NCI-H2196 treated with DMSO at 0.1 percent for 48 hours (cell line): ENCODE measurements at regions not wholly inside any gene's neighbourhood (a gene's known extent, or its start where the extent isn't known, plus 50 kb on each side); places are given as distances from the start of the nearest gene placed in this dataset.
"Not testable (repeated sequence)": the region's sequence is repeated elsewhere in the genome, so short reads cannot be mapped to it uniquely, and the experiment has no call there.

Experiments
- DNase-seq: peaks from one replicate; lab custom pipeline; 2025; ENCODE audit not compliant: unreplicated experiment; lab: John Stamatoyannopoulos, UW

- DNase-seq, result no peak
Measured at GRCh38 chr16:13795131-13795530, 124.8 kb upstream of the ERCC4 start.

GRCh38 chr16:13797718-13798117 is 122.2 kb upstream of the ERCC4 start:
- DNase-seq, result no peak

GRCh38 chr16:13798211-13798610 is 121.7 kb upstream of the ERCC4 start:
- no peak for DNase-seq

- DNase-seq, result no peak
Measured at GRCh38 chr16:13803974-13804373, 116.0 kb upstream of the ERCC4 start.

- no peak for DNase-seq
Measured at GRCh38 chr16:13805951-13806350, 114.0 kb upstream of the ERCC4 start.

GRCh38 chr16:13806671-13807070 is 113.3 kb upstream of the ERCC4 start:
- DNase-seq, result no peak

- no peak for DNase-seq
Measured at GRCh38 chr16:13808102-13808501, 111.9 kb upstream of the ERCC4 start.

- DNase-seq, result no peak
Measured at GRCh38 chr16:13809765-13810164, 110.2 kb upstream of the ERCC4 start.

- DNase-seq, result no peak
Measured at GRCh38 chr16:13811834-13812233, 108.1 kb upstream of the ERCC4 start.

- no peak for DNase-seq
Measured at GRCh38 chr16:13816701-13817100, 103.3 kb upstream of the ERCC4 start.

GRCh38 chr16:13823501-13823900 is 96.5 kb upstream of the ERCC4 start:
- no peak for DNase-seq

GRCh38 chr16:13829697-13830299 is 90.2 kb upstream of the ERCC4 start:
- DNase-seq, result peak; percentile 10

- DNase-seq, result no peak
Measured at GRCh38 chr16:13833515-13833914, 86.4 kb upstream of the ERCC4 start.

GRCh38 chr16:13835387-13835786 is 84.6 kb upstream of the ERCC4 start:
- DNase-seq, result no peak

GRCh38 chr16:13835935-13836730 is 83.8 kb upstream of the ERCC4 start:
- no peak for DNase-seq

GRCh38 chr16:13838401-13839190 is 81.4 kb upstream of the ERCC4 start:
- DNase-seq, result no peak

GRCh38 chr16:13839577-13839976 is 80.4 kb upstream of the ERCC4 start:
- DNase-seq, result no peak

- DNase-seq, result no peak
Measured at GRCh38 chr16:13845232-13845631, 74.7 kb upstream of the ERCC4 start.

GRCh38 chr16:13848795-13849194 is 71.2 kb upstream of the ERCC4 start:
- no peak for DNase-seq

- DNase-seq, result not testable (repeated sequence)
Measured at GRCh38 chr16:13850173-13850572, 69.8 kb upstream of the ERCC4 start.

- no peak for DNase-seq
Measured at GRCh38 chr16:13852827-13853226, 67.1 kb upstream of the ERCC4 start.

GRCh38 chr16:13856398-13856797 is 63.6 kb upstream of the ERCC4 start:
- no peak for DNase-seq
